GM23338 (cell line): ENCODE measurements at regions not wholly inside any gene's neighbourhood (a gene's known extent, or its start where the extent isn't known, plus 50 kb on each side); places are given as distances from the start of the nearest gene placed in this dataset.

ENCODE experiments used
- ATAC-seq: fragments of 200-7000 bp; cut with Tn5 transposase; 3 replicates; pipeline ENCODE4 v1.9.1; 2020
- DNase-seq: peaks from one replicate; pipeline ENCODE4 v3.0.0-alpha.2; 2015; ENCODE audit warnings: low spot score
- H2AFZ ChIP-seq: fragments of 200-600 bp; sonication (generic); 2 replicates; pipeline ENCODE4 v1.8.0; 2016; ENCODE audit warnings: antibody characterized with exemption, mild to moderate bottlenecking, moderate library complexity
- H3F3A ChIP-seq: fragments of 200-600 bp; sonication (generic); replicated peaks from 2 replicates; pipeline ENCODE4 v1.8.0; 2017; ENCODE audit warnings: antibody characterized with exemption, mixed run types, low read depth
- H3K27ac ChIP-seq: fragments of 200-600 bp; sonication (generic); 2 replicates; pipeline ENCODE4 v1.6.1; 2016; ENCODE audit warnings: low read depth
- H3K27me3 ChIP-seq: fragments of 200-600 bp; sonication (generic); 2 replicates; pipeline ENCODE4 v1.8.0; 2016; ENCODE audit warnings: mild to moderate bottlenecking, mixed run types, moderate library complexity; ENCODE audit not compliant: insufficient read depth
- H3K36me3 ChIP-seq: fragments of 200-600 bp; sonication (generic); 2 replicates; pipeline ENCODE4 v1.8.0; 2016; ENCODE audit warnings: mild to moderate bottlenecking; ENCODE audit not compliant: insufficient read depth
- H3K4me1 ChIP-seq: fragments of 200-600 bp; sonication (generic); 2 replicates; pipeline ENCODE4 v1.8.0; 2016; ENCODE audit warnings: mild to moderate bottlenecking, moderate library complexity; ENCODE audit not compliant: insufficient read depth
- H3K4me2 ChIP-seq: fragments of 200-600 bp; sonication (generic); 2 replicates; pipeline ENCODE4 v1.7.1; 2017; ENCODE audit warnings: mixed run types
- H3K4me3 ChIP-seq: fragments of 200-600 bp; sonication (generic); 2 replicates; pipeline ENCODE4 v1.6.1; 2016; ENCODE audit warnings: mixed run types
- H3K79me2 ChIP-seq: fragments of 200-600 bp; sonication (generic); replicated peaks from 2 replicates; pipeline ENCODE4 v1.8.0; 2017; ENCODE audit warnings: mild to moderate bottlenecking; ENCODE audit not compliant: insufficient read depth
- H3K9me2 ChIP-seq: fragments of 200-600 bp; sonication (generic); 2 replicates; pipeline ENCODE4 v1.8.0; 2017; ENCODE audit not compliant: insufficient read depth
- H4K20me1 ChIP-seq: fragments of 200-600 bp; sonication (generic); replicated peaks from 2 replicates; pipeline ENCODE4 v1.8.0; 2017; ENCODE audit warnings: mild to moderate bottlenecking; ENCODE audit not compliant: insufficient read depth
- H3K27ac Mint-ChIP-seq: 2 replicates; pipeline ENCODE4 v1.8.0; 2020; ENCODE audit warnings: inconsistent platforms, mild to moderate bottlenecking, moderate library complexity, mixed read lengths
- H3K27me3 Mint-ChIP-seq: 3 replicates; pipeline ENCODE4 v1.8.0; 2022; ENCODE audit warnings: low read depth, mild to moderate bottlenecking, moderate library complexity, mixed read lengths, inconsistent platforms; ENCODE audit not compliant: insufficient read depth, poor library complexity
- H3K36me3 Mint-ChIP-seq: 3 replicates; pipeline ENCODE4 v1.8.0; 2021; ENCODE audit warnings: low read depth, mild to moderate bottlenecking, inconsistent platforms, moderate library complexity, mixed read lengths
- H3K4me1 Mint-ChIP-seq: 3 replicates; pipeline ENCODE4 v1.8.0; 2020; ENCODE audit warnings: mild to moderate bottlenecking, inconsistent platforms, mixed read lengths
- H3K4me3 Mint-ChIP-seq: 3 replicates; pipeline ENCODE4 v1.8.0; 2021; ENCODE audit warnings: moderate library complexity, mild to moderate bottlenecking, inconsistent platforms, mixed read lengths
- H3K9me3 Mint-ChIP-seq: 3 replicates; pipeline ENCODE4 v1.8.0; 2020; ENCODE audit warnings: moderate library complexity, mild to moderate bottlenecking, inconsistent platforms, mixed read lengths
- CREB1 ChIP-seq: fragments of 250-450 bp; sonication (Bioruptor Pico); IDR thresholded peaks from 2 replicates; pipeline ENCODE4 v1.5.0; 2020; ENCODE audit warnings: low read depth, mild to moderate bottlenecking, moderate library complexity
- ETS1 ChIP-seq: IDR thresholded peaks from 2 replicates; pipeline ENCODE4 v1.6.1; 2016; ENCODE audit warnings: antibody characterized with exemption
- EZH2 ChIP-seq: fragments of 200-600 bp; sonication (generic); IDR thresholded peaks from one replicate; pipeline ENCODE4 v1.8.0; 2017; ENCODE audit warnings: antibody characterized with exemption, mild to moderate bottlenecking, low read depth; ENCODE audit not compliant: unreplicated experiment
- EZH2phosphoT487 ChIP-seq: fragments of 200-600 bp; sonication (generic); IDR thresholded peaks from one replicate; pipeline ENCODE4 v1.8.1; 2018; ENCODE audit warnings: antibody characterized with exemption; ENCODE audit not compliant: unreplicated experiment
- JUNB ChIP-seq: IDR thresholded peaks from one replicate; pipeline ENCODE4 v1.6.1; 2016; ENCODE audit warnings: antibody characterized with exemption; ENCODE audit not compliant: unreplicated experiment
- NANOG ChIP-seq: IDR thresholded peaks from 2 replicates; pipeline ENCODE4 v1.6.1; 2016; ENCODE audit warnings: antibody characterized with exemption, borderline replicate concordance
- REST ChIP-seq: IDR thresholded peaks from one replicate; pipeline ENCODE4 v1.6.1; 2018; ENCODE audit warnings: antibody characterized with exemption; ENCODE audit not compliant: unreplicated experiment
- ZNF114 ChIP-seq: fragments of 250-450 bp; sonication (Bioruptor Pico); IDR thresholded peaks from 2 replicates; pipeline ENCODE4 v1.5.0; 2020; ENCODE audit warnings: mild to moderate bottlenecking, moderate library complexity
- ZNF331 ChIP-seq: fragments of 250-450 bp; sonication (Bioruptor Pico); IDR thresholded peaks from 2 replicates; pipeline ENCODE4 v1.5.0; 2020; ENCODE audit warnings: low read depth, mild to moderate bottlenecking, moderate library complexity
- ZNF462 ChIP-seq: fragments of 250-450 bp; sonication (Bioruptor Pico); IDR thresholded peaks from 2 replicates; pipeline ENCODE4 v1.5.0; 2020; ENCODE audit warnings: mild to moderate bottlenecking, moderate library complexity

- TF ChIP-seq REST = no peak
- TF ChIP-seq EZH2phosphoT487 = no peak
These were observed 88.8 kb downstream of the PRL start (continued) for GRCh38 chr6:22208026-22208425.

GRCh38 chr6:22214314-22214713, 82.5 kb downstream of the PRL start:
- Mint-ChIP-seq H3K27ac (no peak overlapping the region), H3K27me3 (no peaks in the 10 kb centered on the region), H3K4me1 (peaks cover 13% of the 10 kb centered on the region; the same call in 2 of the 3 replicates), H3K36me3 (peaks cover 7% of the 10 kb centered on the region; the same call in 1 of the 3 replicates), H3K9me3 (no peaks in the 10 kb centered on the region), H3K4me3 (no peak overlapping the region)
- Histone ChIP-seq H3K9me2 (no peaks in the 10 kb centered on the region), H3K36me3 (no peaks in the 10 kb centered on the region), H3K4me1 (peaks cover 9% of the 10 kb centered on the region), H3K4me2 (no peak overlapping the region), H3F3A (no peaks in the 10 kb centered on the region), H4K20me1 (no peaks in the 10 kb centered on the region), H3K27ac (no peak overlapping the region), H3K27me3 (no peaks in the 10 kb centered on the region), H3K4me3 (no peak overlapping the region), H2AFZ (no peak overlapping the region), H3K79me2 (no peaks in the 10 kb centered on the region)
- ATAC-seq (no peak), DNase-seq (no peak)
- TF ChIP-seq EZH2 (no peak), JUNB (no peak), ZNF462 (no peak), NANOG (no peak), ETS1 (no peak), EZH2phosphoT487 (no peak), CREB1 (CRISPR knock-in tag) (no peak), ZNF331 (CRISPR knock-in tag) (no peak), REST (no peak), ZNF114 (CRISPR knock-in tag) (no peak)
